Glomerular endothelial cell (primary cell): ENCODE measurements at regions not wholly inside any gene's neighbourhood (a gene's known extent, or its start where the extent isn't known, plus 50 kb on each side); places are given as distances from the start of the nearest gene placed in this dataset.
"Not testable (repeated sequence)": the region's sequence is repeated elsewhere in the genome, so short reads cannot be mapped to it uniquely, and the experiment has no call there.

Experiments
- DNase-seq: peaks from one replicate; pipeline ENCODE4 v3.0.0-alpha.2; 2011; ENCODE audit warnings: low read depth, low spot score; ENCODE audit errors: extremely low read depth

DNA sequence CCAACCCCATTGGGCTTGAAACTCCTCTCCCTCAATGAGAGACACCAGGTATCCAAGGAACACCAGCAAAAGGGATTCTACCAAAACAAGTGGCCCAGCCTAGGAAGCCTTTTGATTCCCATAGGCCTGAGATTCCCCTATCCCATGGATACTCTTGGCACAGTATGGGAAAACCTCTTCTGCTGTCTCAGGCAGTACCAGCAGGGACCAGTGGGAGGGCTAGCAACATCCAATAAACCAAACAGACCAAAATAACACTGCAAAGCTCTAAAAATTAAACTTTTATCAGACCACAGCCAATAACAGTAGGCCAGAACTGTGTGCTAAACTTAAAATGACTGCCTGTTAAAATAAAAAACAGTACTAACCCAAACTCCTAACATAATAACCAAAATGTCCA lies 153.9 kb upstream of the CES5A start:
- no peak for DNase-seq

DNA sequence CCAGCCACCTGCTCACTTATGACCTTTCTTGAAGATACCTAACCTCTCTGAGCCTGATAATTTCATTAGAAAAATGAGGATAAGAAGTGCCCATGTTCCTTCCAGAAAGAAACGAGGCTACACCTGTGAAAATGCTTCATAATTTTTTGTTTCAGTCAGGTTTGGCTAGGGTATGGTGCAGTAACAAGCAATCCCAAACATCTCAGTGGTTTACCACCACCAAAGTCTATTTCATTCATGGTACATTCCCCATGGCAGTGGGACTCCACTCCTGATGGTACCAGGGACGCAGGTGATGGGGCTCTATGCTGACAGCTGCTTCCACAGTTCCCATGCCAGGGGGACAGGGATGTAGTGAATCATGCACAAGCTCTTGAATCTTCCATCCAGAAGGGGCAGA lies 147.6 kb upstream of the CES5A start:
- no peak for DNase-seq

DNA sequence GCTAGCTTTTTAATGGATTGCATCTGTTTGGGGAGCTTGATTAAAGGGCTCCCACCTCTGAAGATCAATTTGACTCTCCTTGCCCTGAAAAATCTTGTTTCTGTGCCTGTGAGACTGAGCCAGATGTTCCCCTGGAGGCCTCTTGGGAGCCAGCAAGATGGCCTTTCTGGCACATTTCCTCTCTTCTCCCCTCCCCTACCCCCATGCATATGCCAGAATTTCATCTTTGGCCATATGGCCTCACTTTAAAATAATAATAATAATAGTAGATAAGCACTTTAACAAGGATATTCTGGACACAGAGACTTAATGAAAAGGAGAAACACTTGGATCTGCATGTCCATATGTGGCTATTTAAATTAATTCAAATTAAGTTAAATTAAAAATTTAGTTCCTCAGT lies 144.1 kb upstream of the CES5A start:
- no peak for DNase-seq

DNA sequence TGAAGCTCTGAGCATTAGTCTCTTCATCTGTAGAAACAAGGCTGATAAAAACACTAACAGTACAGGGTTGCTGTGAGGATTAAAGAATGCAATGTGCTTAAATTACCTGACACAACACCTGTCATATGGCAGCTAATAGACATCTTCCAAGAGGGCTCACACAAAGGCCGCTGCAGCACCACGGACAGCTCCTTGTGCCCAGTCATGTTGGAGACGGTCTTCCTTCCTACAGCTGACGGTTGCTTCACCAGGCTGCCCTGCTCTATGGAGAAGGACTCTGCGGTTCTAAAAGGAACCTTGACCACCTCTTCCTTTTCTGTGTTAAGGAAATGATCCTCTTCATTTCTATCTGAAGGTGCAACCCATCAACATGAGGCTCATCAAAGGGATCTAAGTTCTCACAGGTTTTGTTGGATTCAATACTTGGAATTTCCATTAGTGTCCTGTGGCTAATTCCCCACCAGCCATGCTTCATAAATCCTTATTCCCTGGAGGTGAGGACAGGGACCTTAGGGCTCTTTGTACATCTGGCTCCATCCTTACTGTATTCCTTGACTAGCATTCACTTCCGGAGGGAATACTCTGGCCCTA lies 138.9 kb upstream of the CES5A start:
- DNase-seq: no peak

DNA sequence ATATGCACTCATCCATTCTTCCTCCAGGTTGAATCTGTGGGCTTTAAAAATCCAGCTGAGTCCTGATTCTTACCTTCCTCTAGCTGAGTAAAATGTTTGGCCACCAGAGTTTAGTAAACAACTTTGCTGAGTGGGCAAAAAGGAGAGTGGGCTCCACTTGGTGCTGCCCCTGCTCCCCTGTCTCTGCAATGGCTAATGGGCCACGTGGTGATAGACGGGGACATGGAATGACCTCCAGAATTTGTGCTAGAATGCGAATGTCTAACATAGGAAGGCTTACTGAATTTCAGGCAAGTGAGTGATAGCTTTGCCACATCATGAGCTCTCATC lies 137.3 kb upstream of the CES5A start:
- DNase-seq: no peak

DNA sequence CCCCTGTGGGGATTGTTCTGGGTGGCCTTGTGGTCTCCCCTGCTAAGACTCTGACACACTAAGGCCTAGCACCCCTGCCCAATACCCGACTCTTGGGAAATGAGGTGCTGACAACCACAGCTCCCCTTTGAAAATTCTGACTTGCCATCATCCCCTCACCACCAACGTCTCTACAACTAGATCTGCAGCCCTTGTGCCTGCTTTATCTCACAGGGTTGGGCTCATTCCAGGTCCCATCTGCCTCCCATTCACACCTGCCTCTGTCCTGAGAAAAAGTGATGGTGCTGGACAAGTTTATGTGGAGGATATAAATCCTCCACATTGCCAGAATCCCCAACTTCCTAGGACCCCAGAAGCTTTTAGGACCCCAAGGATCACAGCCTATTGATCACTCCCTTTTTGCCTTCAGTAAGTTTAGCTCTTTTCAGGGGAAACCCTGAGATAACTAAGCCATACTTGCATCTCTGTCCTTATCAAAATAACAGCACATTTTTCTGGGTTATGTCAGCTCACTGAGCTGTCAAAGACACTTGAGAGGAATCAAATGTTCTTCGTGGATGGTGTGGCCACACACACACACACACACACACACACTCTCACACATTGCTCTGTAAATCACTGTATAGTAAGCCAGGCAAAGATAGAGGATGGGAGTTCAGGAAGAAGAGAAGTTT lies 136.8 kb upstream of the CES5A start:
- DNase-seq: no peak

DNA sequence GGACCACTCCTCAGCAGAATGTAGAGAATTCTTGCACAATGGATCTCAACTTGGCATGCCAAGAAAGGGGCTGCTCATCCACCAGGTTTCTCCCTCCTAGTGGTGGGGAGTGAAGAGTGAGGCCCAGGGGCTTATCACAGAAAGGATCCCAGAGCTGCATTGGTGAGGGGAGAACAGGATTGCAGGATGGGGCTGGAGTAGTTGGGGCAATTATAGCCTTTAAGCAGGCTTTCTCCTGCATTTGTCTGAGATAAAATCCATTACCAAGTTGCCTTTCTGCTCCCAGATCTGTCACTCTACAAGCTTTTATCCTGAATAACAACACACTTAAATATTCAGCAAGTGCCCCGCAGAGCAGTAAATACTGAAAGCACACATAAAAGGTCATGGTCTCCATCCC lies 130.8 kb upstream of the CES5A start:
- DNase-seq: no peak

DNA sequence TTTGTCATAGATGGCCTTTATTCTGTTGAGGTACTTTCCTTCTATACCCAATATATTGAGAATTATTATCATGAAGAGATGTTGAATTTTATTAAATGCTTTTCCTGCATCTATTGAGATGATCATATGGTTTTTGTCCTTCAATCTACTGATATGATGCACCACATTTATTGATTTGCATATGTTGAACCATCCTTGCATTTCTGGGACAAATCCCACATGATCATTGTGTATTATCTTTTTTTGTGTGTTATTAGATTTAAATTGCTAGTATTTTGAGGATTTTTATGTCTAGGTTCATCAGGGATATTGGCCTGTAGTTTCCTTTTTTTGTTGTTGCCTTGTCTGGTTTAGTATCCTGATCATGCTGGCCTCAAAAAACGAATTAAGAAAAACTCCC lies 124.5 kb upstream of the CES5A start:
- DNase-seq: no peak

DNA sequence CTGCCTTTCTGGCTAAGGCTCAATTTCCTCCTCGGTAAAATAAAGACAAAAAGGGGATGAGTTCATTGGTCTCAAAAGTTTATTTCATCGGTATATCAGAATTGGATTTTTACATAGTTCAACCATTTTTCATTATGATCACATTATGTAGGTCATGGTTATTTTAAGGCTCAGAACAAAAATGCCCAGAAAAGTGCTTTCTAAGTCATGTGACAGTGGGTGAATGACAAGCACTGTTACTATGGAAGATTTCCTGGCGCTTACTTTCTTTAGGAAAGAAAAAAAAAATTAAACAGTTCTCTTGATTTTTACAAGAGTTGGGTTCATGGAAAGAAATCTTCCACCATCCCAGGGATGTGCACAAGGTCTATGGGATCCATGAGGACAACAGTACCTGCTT lies 117.9 kb upstream of the CES5A start:
- DNase-seq: no peak

DNA sequence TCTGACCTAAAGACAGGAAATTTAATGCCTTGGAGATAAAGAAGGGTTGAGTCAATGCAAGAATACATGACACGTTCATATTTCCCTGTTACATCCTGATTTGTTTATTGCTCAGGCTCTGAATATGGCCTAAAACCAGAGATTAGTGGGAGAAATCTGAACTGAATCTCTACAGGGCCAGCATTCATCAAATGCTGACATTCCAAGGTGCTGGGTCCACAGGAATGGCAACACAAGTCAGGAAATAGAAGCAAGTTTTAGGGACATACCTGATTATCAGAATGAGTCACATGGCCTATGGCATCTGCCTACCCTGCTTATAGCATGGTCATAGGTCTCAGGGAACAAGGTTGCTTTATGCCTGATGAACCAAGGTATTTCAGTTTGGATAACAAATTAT lies 117.4 kb upstream of the CES5A start:
- no peak for DNase-seq

DNA sequence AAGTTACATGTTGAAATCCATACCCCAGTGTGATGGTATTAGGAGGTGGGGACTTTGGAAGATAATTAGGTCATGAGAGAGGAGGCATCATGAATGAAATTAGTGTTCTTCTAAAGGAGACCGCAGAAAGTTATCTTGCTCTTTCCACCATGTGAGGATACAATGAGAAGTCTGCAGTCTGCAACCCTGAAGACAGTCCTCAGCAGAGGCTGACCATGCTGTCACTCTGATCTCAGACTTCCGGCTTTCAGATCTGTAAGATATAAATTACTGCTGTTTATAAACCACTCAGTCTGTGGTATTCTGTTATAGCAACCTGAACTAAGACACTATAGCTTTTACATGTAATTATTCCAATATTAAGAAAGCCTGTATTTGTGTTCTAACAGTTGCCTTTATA lies 116.7 kb upstream of the CES5A start:
- DNase-seq: no peak

DNA sequence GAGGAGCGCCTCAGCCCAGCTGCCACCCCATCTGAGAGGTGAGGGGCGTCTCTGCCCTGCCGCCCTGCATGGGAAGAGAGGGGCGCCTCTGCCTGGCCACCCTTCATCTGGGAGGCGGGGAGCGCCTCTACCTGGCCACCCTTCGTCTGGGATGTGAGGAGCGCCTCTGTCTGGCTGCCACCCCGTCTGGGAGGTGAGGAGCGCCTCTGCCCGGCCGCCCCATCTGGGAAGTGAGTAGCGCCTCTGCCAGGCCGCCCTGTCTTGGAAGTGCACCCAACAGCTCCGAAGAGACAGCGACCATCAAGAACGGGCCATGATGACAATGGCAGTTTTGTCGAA lies 114.4 kb upstream of the CES5A start:
- no peak for DNase-seq

DNA sequence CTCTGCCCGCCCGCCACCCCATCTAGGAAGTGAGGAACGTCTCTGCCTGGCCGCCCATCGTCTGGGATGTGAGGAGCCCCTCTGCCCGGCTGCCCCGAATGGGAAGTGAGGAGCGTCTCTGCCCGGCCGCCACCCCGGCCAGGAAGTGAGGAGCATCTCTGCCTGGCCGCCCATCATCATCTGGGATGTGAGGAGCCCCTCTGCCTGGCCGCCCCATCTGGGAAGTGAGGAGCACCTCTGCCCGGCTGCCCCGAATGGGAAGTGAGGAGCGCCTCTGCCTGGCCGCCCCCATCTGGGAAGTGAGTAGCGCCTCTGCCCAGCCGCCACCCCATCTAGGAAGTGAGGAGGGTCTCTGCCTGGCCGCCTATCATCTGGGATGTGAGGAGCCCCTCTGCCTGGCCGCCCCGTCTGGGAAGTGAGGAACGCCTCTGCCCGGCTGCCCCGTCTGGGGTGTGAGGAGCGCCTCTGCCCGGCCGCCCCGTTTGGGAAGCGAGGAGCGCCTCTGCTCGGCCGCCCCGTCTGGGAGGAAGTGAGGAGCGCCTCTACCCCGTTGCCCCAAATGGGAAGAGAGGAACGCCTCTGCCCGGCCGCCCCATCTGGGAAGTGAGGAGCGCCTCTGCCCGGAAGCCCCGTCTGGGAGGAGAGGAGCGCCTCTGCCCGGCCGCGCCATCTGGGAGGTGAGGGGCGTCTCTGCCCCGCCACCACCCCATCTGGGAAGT lies 113.8 kb upstream of the CES5A start:
- DNase-seq: not testable (repeated sequence)

DNA sequence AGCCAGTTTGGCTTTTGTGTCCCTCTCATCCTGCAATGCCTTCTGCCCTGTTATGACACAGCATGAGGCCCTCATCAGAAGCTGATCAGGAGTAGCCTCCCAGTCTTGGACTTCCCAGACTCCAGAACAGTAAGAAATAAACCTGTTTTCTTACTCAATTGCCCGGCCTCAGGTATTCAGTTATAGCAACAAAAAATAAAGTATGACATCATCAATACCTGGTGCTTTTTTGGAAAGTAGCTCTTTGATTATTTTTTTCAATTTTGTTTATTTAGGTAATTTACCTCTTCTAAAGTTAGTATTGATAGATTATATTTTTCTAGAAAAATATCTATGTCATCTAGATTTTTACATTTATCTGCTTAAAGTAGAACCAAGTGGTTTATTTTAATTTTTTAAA lies 112.8 kb upstream of the CES5A start:
- no peak for DNase-seq

DNA sequence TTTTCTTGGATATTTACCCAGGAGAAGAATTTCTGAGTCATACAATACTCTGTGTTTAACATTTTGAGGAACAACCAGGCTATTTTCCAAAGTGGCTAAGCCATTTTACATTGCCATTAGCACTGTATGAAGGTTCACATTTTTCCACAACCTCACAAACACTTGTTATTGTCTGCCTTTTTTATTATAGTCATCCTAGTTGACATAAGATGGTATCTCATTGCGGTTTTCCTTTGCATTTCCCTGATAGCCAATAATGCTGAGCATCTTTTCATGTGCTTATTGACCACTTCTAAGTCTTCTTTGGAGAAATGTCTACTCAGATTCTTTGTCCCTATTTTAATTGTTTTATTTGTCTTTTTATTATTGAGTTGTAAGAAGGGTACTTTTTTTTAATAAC lies 107.4 kb upstream of the CES5A start:
- DNase-seq: no peak

DNA sequence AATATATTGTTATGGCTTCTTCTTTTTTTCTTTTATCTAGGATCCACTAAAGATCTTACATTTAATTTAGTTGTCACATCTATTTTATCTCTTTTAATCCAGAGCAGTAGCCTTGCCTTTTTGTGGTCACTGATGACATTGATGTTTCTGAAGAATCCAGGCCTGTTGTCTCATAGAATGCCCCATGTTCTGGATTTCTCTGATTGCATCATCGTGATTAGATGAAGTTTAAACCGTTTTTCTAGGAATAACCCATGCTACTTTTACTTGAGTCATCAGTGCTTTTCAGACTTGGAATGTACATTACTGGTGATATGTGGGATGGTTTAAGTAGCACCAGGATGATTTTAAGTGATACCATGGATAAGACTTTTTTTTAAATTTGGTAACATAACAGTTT lies 106.4 kb upstream of the CES5A start:
- DNase-seq: no peak

DNA sequence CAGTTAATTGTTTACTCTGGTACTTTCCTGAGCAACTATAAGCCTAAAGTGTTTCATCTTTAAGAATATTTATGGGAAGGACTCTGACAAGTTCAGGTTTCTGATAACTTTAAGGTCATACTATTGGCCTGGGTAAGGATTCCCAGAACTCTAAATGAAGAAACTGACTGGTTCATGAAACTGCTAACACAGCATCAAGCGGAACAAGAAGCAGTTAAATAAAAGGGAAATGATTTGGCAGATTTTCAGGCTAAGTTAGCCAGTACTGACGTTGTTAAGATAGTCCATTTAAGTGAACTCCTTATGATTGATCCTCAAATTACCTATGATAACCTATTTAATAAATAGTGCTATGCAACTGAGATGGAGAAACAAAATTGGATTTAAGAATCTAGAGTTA lies 101.6 kb upstream of the CES5A start:
- no peak for DNase-seq

DNA sequence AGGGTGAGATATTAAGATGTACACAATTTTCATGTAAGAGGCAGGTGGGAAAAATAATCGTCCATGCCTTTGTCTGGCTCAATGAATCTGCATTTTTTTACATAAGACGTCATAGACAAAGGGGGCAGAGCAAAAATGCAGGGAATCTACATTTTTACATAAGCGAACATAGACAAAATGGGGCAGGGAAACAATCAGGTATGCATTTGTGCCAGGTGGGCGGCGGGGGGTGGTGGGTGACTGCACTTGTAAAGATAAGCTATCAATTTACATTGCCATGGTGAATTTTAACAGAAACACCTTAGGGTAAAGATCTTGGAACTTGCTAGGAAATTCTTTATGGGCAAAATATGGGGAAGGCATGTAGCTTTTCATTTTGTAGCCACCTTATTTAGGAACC lies 96.3 kb upstream of the CES5A start:
- DNase-seq: no peak

DNA sequence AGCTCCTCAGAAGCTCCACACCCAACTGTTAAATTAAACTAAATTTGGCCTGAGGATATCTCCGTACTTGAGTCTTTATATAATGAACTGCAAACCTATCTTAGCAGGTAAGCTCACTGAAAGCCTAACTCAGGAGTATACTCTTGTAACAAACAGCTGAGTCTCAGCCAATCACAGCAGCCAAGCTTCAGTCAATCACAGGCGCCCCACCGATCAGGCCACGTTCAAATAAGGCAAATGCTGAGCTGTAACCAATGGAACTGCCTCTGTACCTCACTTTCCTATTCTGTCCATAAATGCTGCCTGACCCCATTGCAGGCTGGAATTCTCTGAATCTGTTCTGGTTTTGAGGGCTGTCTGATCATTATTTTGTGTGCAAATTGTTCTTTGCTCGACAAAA lies 93.0 kb upstream of the CES5A start:
- DNase-seq: no peak

DNA sequence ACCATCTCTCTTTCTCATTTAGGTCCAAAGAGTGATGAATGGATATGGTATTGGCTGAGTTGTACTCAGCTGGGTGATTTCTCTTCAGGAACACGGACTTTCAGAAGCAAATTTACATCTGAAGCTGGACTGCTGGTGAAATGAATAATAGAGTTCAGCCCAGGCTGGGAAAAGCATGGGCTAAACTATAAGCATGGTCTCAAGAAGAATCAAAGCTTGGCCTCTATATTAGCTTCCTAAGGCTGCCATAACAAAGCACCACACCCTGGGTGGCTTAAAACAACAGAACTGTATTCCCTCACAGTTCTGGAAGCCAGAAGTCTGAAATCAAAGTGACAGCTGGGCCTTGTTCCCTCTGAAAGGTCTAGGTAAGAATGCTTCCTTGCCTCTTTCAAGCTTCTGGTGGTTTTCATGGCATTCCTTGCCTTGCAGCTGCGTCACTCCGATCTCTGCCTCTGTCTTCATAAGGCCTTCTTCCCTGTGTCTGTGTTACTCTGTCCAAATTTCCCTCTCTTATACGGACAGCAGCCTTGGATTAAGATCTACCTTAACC lies 89.8 kb upstream of the CES5A start:
- no peak for DNase-seq

DNA sequence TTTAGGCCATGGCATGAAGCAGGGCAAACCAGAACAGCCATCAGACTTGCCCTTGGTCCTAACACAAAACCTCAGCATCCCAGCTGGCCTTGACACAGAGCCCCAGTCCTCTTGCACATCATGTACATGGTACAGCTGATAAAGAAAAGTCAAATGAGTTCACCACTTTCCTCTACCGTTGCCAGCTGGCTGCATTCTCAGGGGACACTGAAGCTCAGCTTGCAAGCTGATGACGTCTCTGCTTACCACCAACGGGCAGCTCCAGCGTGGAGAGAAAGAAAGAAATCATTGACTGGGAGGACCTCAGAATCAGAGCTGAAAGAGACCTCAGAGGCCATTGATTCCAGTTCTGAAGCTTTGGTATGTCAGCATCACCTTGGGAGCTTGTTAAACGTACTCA lies 80.7 kb upstream of the CES5A start:
- DNase-seq: no peak

DNA sequence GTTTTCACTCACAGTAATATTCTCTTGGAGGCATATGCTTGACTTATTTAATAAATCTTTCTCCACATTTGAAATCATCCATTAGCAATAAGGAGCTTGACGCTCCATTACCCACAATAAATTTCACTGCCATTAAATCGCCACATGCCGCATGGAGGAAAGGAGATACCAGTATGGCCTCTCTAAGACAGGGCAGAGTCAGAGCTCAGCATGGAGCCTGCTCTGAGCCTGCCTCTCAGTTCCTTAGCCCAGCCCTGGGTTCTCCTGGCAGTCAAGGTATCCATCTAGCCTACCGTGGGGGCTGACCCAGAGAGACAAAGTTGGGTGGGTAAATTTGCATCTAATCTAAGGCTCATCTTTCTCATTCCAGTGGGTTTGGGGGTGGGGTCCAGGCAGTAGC lies 80.3 kb upstream of the CES5A start:
- no peak for DNase-seq
